Lower leg skin (tissue), 4 donors: ENCODE measurements at regions not wholly inside any gene's neighbourhood (a gene's known extent, or its start where the extent isn't known, plus 50 kb on each side); places are given as distances from the start of the nearest gene placed in this dataset.

Experiments
- DNase-seq, 2 donors: peaks; one replicate each; pipeline ENCODE4 v3.0.0-alpha.2; 2019; ENCODE audit warnings: low spot score in 2 of 2
- H3K4me3 ChIP-seq: fragments of 200-600 bp; sonication (generic); 2 replicates; pipeline ENCODE4 v1.5.1; 2017; ENCODE audit warnings: mild to moderate bottlenecking, low read depth; ENCODE audit not compliant: poor library complexity, severe bottlenecking
- CTCF ChIP-seq, 3 donors: fragments of 450-650 bp; IDR thresholded peaks; one replicate each; pipeline ENCODE4 v1.5.1; 2016; ENCODE audit warnings: antibody characterized with exemption in 3 of 3, mild to moderate bottlenecking in 3 of 3, moderate library complexity in 2 of 3
- POLR2A ChIP-seq, 2 donors: fragments of 450-650 bp; IDR thresholded peaks; one replicate each; pipeline ENCODE4 v1.6.1; 2016 to 2017; ENCODE audit warnings: antibody characterized with exemption in 2 of 2, mild to moderate bottlenecking in 1 of 2, moderate library complexity in 1 of 2
- WGBS, 2 donors: methylation state at CpG; one replicate each; pipeline ENCODE4 v1.1.5; 2018; 5-methylcytosine and 5-hydroxymethylcytosine counted together
- intact Hi-C: fragments of 100-400 bp; cut with DNase I; formaldehyde crosslinking; loops from one replicate; pipeline ENCODE4 v1.15.0; 2023; ENCODE audit warnings: low total_unique reads

- DNase-seq = no peak
- H3K4me3 ChIP-seq = no peak overlapping the region
- no peak for TF ChIP-seq POLR2A (IDR thresholded peaks at IDR 0.05)
- TF ChIP-seq CTCF (IDR thresholded peaks at IDR 0.05) = no peak
- WGBS, 2 donors = 66 to 73% methylated on average over 2 of the region's 2 CpGs
- intact Hi-C loops = no loop called here
Observed at GRCh38 chr3:147729641-147730040, 320.5 kb downstream of the ZIC1 start.

GRCh38 chr3:147730284-147730683 lies 321.1 kb downstream of the ZIC1 start:
- DNase-seq = no peak
- 30 to 38% methylated on average over 4 of the region's 4 CpGs for WGBS, 2 donors
- intact Hi-C loops = no loop called here
- no peak for TF ChIP-seq CTCF (IDR thresholded peaks at IDR 0.05)
- TF ChIP-seq POLR2A (IDR thresholded peaks at IDR 0.05) = no peak
- no peak overlapping the region for H3K4me3 ChIP-seq

GRCh38 chr3:147733217-147733616 lies 324.1 kb downstream of the ZIC1 start:
- DNase-seq = no peak
- 56 to 66% methylated on average over 2 of the region's 2 CpGs for WGBS, 2 donors
- TF ChIP-seq POLR2A (IDR thresholded peaks at IDR 0.05) (no peak), CTCF (IDR thresholded peaks at IDR 0.05) (no peak)

GRCh38 chr3:147735616-147736015 lies 326.5 kb downstream of the ZIC1 start:
- intact Hi-C loops = no loop called here
- WGBS, 2 donors = 67 to 69% methylated on average over 3 of the region's 3 CpGs
- no peak overlapping the region for H3K4me3 ChIP-seq
- DNase-seq = no peak
- TF ChIP-seq POLR2A (IDR thresholded peaks at IDR 0.05) (no peak), CTCF (IDR thresholded peaks at IDR 0.05) (no peak)

More at GRCh38 chr3:147733217-147733616, 324.1 kb downstream of the ZIC1 start:
- intact Hi-C loops = no loop called here
- H3K4me3 ChIP-seq = no peak overlapping the region

GRCh38 chr3:147736226-147736625 lies 327.1 kb downstream of the ZIC1 start:
- no peak overlapping the region for H3K4me3 ChIP-seq
- intact Hi-C loops = no loop called here
- TF ChIP-seq CTCF (IDR thresholded peaks at IDR 0.05) (no peak), POLR2A (IDR thresholded peaks at IDR 0.05) (no peak)
- DNase-seq = no peak
- WGBS, 2 donors = 49 to 53% methylated on average over 2 of the region's 2 CpGs

GRCh38 chr3:147737376-147737775 lies 328.2 kb downstream of the ZIC1 start:
- 70 to 83% methylated on average over 1 of the region's 1 CpG for WGBS, 2 donors
- intact Hi-C loops = no loop called here
- TF ChIP-seq POLR2A (IDR thresholded peaks at IDR 0.05) (no peak), CTCF (IDR thresholded peaks at IDR 0.05) (no peak)
- DNase-seq = no peak
- H3K4me3 ChIP-seq = no peak overlapping the region
